Endodermal cell (in vitro differentiated cells): ENCODE measurements at regions not wholly inside any gene's neighbourhood (a gene's known extent, or its start where the extent isn't known, plus 50 kb on each side); places are given as distances from the start of the nearest gene placed in this dataset.
A peak's percentile ranks its signal among the peaks of the same experiment; 100 is the strongest.

ENCODE experiments used
- DNase-seq: peaks from one replicate; pipeline ENCODE4 v3.0.0-alpha.2; 2017
- H3K27ac ChIP-seq: 2 replicates; pipeline ENCODE4 v1.5.1; 2013; ENCODE audit warnings: mild to moderate bottlenecking, low read depth, low read length, moderate library complexity
- H3K27me3 ChIP-seq: 2 replicates; pipeline ENCODE4 v1.6.1; 2013; ENCODE audit warnings: mild to moderate bottlenecking, low read length, moderate library complexity; ENCODE audit not compliant: insufficient read depth, control insufficient read depth, poor library complexity, severe bottlenecking
- H3K36me3 ChIP-seq: 2 replicates; pipeline ENCODE4 v1.7.0; 2013; ENCODE audit warnings: mild to moderate bottlenecking, low read length, moderate library complexity; ENCODE audit not compliant: control insufficient read depth, insufficient read depth
- H3K4me1 ChIP-seq: one replicate; pipeline ENCODE4 v1.7.0; 2013; ENCODE audit warnings: low read length; ENCODE audit not compliant: control insufficient read depth, insufficient read depth
- H3K4me3 ChIP-seq: 2 replicates; pipeline ENCODE4 v1.5.1; 2013; ENCODE audit warnings: mild to moderate bottlenecking, low read length, moderate library complexity
- H3K9ac ChIP-seq: 2 replicates; pipeline ENCODE4 v1.6.1; 2013; ENCODE audit warnings: mild to moderate bottlenecking, low read length, moderate library complexity; ENCODE audit not compliant: poor library complexity, severe bottlenecking; ENCODE audit errors: extremely low read depth
- H3K9me3 ChIP-seq: 2 replicates; pipeline ENCODE4 v1.6.1; 2013; ENCODE audit warnings: mild to moderate bottlenecking, low read length, moderate library complexity; ENCODE audit not compliant: control insufficient read depth
- H3K27ac Mint-ChIP-seq: 2 replicates; pipeline ENCODE4 v1.8.0; 2020; ENCODE audit warnings: mixed read lengths
- H3K27me3 Mint-ChIP-seq: 2 replicates; pipeline ENCODE4 v1.8.0; 2021; ENCODE audit warnings: mild to moderate bottlenecking, mixed read lengths; ENCODE audit not compliant: insufficient read depth
- H3K36me3 Mint-ChIP-seq: 2 replicates; pipeline ENCODE4 v1.8.0; 2020; ENCODE audit warnings: low read depth, mixed read lengths
- H3K4me1 Mint-ChIP-seq: 2 replicates; pipeline ENCODE4 v1.8.0; 2020; ENCODE audit warnings: mixed read lengths
- H3K4me3 Mint-ChIP-seq: 2 replicates; pipeline ENCODE4 v1.8.0; 2020; ENCODE audit warnings: mild to moderate bottlenecking, moderate library complexity, mixed read lengths
- H3K9me3 Mint-ChIP-seq: 2 replicates; pipeline ENCODE4 v1.8.0; 2020; ENCODE audit warnings: mild to moderate bottlenecking, mixed read lengths
- CTCF ChIP-seq: fragments of 200-600 bp; sonication (generic); conservative IDR thresholded peaks from 2 replicates; pipeline ENCODE4 v1.5.0; 2021; ENCODE audit warnings: antibody characterized with exemption, mild to moderate bottlenecking
- WGBS, 2 experiments: methylation state at CpG; one replicate each; pipeline versions ENCODE4 v1.1.5 to v1.1.7; 2013; ENCODE audit warnings: missing lambda C conversion rate in 2 of 2, mixed read lengths in 1 of 2; ENCODE audit not compliant: insufficient coverage in 1 of 2, insufficient read length in 1 of 2; 5-methylcytosine and 5-hydroxymethylcytosine counted together

- H3K36me3 ChIP-seq: no peaks in the 10 kb centered on the region
- H3K27me3 ChIP-seq: no peaks in the 10 kb centered on the region
- peak overlapping the region; percentile 38 for H3K9ac ChIP-seq
- no peaks in the 10 kb centered on the region for H3K27me3 Mint-ChIP-seq
- no peaks in the 10 kb centered on the region for H3K9me3 ChIP-seq
- peak overlapping the region; percentile 93 for H3K27ac Mint-ChIP-seq
- H3K4me1 ChIP-seq: peaks cover 8% of the 10 kb centered on the region
- H3K9me3 Mint-ChIP-seq: no peaks in the 10 kb centered on the region
- H3K27ac ChIP-seq: no peak overlapping the region
- TF ChIP-seq CTCF: no peak
- DNase-seq: peak; percentile 94
- 62 to 68% methylated on average over 11 to 14 of the region's 14 CpGs for WGBS, 2 experiments
- no peaks in the 10 kb centered on the region for H3K36me3 Mint-ChIP-seq
- no peak overlapping the region for H3K4me3 Mint-ChIP-seq
- no peak overlapping the region for H3K4me3 ChIP-seq
- peaks cover 40% of the 10 kb centered on the region for H3K4me1 Mint-ChIP-seq
These were observed 173.6 kb downstream of the ARHGAP12 start for GRCh38 chr10:31754803-31755624.

- TF ChIP-seq CTCF: no peak
- no peak for DNase-seq
- H3K27me3 Mint-ChIP-seq: no peaks in the 10 kb centered on the region
- H3K9ac ChIP-seq: no peak overlapping the region
- peaks cover 40% of the 10 kb centered on the region for H3K4me1 Mint-ChIP-seq
- H3K27ac Mint-ChIP-seq: no peak overlapping the region
- no peaks in the 10 kb centered on the region for H3K27me3 ChIP-seq
- no peaks in the 10 kb centered on the region for H3K9me3 Mint-ChIP-seq
- H3K4me3 Mint-ChIP-seq: no peak overlapping the region
- no peaks in the 10 kb centered on the region for H3K36me3 Mint-ChIP-seq
- H3K36me3 ChIP-seq: no peaks in the 10 kb centered on the region
- no peaks in the 10 kb centered on the region for H3K9me3 ChIP-seq
- WGBS, 2 experiments: 90 to 95% methylated on average over 5 to 6 of the region's 6 CpGs
- H3K4me1 ChIP-seq: peaks cover 8% of the 10 kb centered on the region
- H3K27ac ChIP-seq: no peak overlapping the region
- H3K4me3 ChIP-seq: no peak overlapping the region
These were observed 174.9 kb downstream of the ARHGAP12 start for GRCh38 chr10:31753681-31754080.

GRCh38 chr10:31752170-31752569 is 176.5 kb downstream of the ARHGAP12 start:
- DNase-seq: no peak
- no peak overlapping the region for H3K4me3 ChIP-seq
- no peaks in the 10 kb centered on the region for H3K36me3 ChIP-seq
- Mint-ChIP-seq H3K4me3 (no peak overlapping the region), H3K27me3 (no peaks in the 10 kb centered on the region), H3K9me3 (no peaks in the 10 kb centered on the region), H3K4me1 (peaks cover 27% of the 10 kb centered on the region), H3K36me3 (no peaks in the 10 kb centered on the region), H3K27ac (no peak overlapping the region)
- H3K27me3 ChIP-seq: no peaks in the 10 kb centered on the region
- H3K9ac ChIP-seq: no peak overlapping the region
- no peaks in the 10 kb centered on the region for H3K9me3 ChIP-seq
- H3K27ac ChIP-seq: no peak overlapping the region
- no peak for TF ChIP-seq CTCF
- peaks cover 8% of the 10 kb centered on the region for H3K4me1 ChIP-seq
- 95% methylated on average over 1 of the region's 1 CpG; no CpG with 5 or more reads in 1 of the 2 experiments for WGBS, 2 experiments
